Ovary (tissue), 7 donors: ENCODE measurements at regions not wholly inside any gene's neighbourhood (a gene's known extent, or its start where the extent isn't known, plus 50 kb on each side); places are given as distances from the start of the nearest gene placed in this dataset.
A peak's percentile ranks its signal among the peaks of the same experiment; 100 is the strongest.

Experiments used
- DNase-seq, 5 donors: peaks; one replicate each; pipeline ENCODE4 v3.0.0-alpha.2; 2019 to 2020
- H3K27ac ChIP-seq, 2 donors: fragments of 200-600 bp; one replicate each; pipeline versions ENCODE4 v1.5.1 to v1.8.0; 2019 to 2022
- H3K27me3 ChIP-seq: fragments of 200-600 bp; one replicate; pipeline ENCODE4 v1.8.0; 2022
- H3K36me3 ChIP-seq: fragments of 200-600 bp; sonication (generic); one replicate; pipeline ENCODE4 v1.5.1; 2019
- H3K4me1 ChIP-seq: one replicate; pipeline ENCODE4 v1.8.1; 2013; ENCODE audit warnings: mild to moderate bottlenecking, moderate library complexity; ENCODE audit not compliant: insufficient read depth
- H3K4me3 ChIP-seq: fragments of 200-600 bp; sonication (generic); one replicate; pipeline ENCODE4 v1.5.1; 2017
- H3K9me3 ChIP-seq, 2 donors: fragments of 200-600 bp in 1 of 2; sonication (generic) in 1 of 2; one replicate each; pipeline versions ENCODE4 v1.5.1 to v1.8.1; 2013 to 2019; ENCODE audit warnings: mild to moderate bottlenecking in 1 of 2, moderate library complexity in 1 of 2
- CTCF ChIP-seq, 3 donors: fragments of 450-650 bp in 2 of 3; fragments of 200-600 bp in 1 of 3; IDR thresholded peaks; one replicate each; pipeline versions ENCODE4 v1.5.1 to v1.8.0; 2016 to 2022; ENCODE audit warnings: antibody characterized with exemption in 3 of 3, mild to moderate bottlenecking in 1 of 3
- EP300 ChIP-seq: sonication (generic); formaldehyde crosslinking; IDR thresholded peaks from one replicate; pipeline ENCODE4 v1.6.1; 2017; ENCODE audit warnings: antibody characterized with exemption
- POLR2A ChIP-seq: fragments of 450-650 bp; IDR thresholded peaks from one replicate; pipeline ENCODE4 v1.6.1; 2017; ENCODE audit warnings: antibody characterized with exemption, mild to moderate bottlenecking, moderate library complexity
- WGBS, 3 donors: extraction: QIAGEN DNeasy Blood & Tissue Kit in 1 of 3; methylation state at CpG; one replicate each; pipeline versions ENCODE4 v1.1.5 to v1.1.7; 2013 to 2017; 5-methylcytosine and 5-hydroxymethylcytosine counted together
- intact Hi-C, 4 donors: fragments of 100-400 bp; cut with DNase I; formaldehyde crosslinking; loops; one replicate each; pipeline versions ENCODE4 v1.11.0 to v1.15.1; 2022 to 2023
- donor health status: DM: no; HTN: no; CAD: no; lungs with moderate emphysema.
- donor health status: DM: no; HTN: no; CAD: no.
- donor health status: Bipolar disorder and iron deficiency.
- donor health status: DM: no; HTN: no; CAD: no.
- donor health status: DM: yes; HTN: yes; CAD: no.

GRCh38 chr11:16613262-16613511 is 125.3 kb upstream of the C11orf58 start:
- DNase-seq: no peak
- WGBS, 3 donors: 1% methylated on average over 13 of the region's 13 CpGs
- no peaks in the 10 kb centered on the region for H3K36me3 ChIP-seq
- H3K4me3 ChIP-seq: peak overlapping the region; percentile 15
- H3K4me1 ChIP-seq: peaks cover 4% of the 10 kb centered on the region
- intact Hi-C loops: loop anchor here in 2 of 4 donors (5.0 to 10.0 kb wide), 2 partner anchors 1281 to 1288 kb away; no protein-coding TSS in a partner anchor
- H3K27me3 ChIP-seq: no peaks in the 10 kb centered on the region
- no peak overlapping the region for H3K27ac ChIP-seq
- TF ChIP-seq EP300 (no peak), CTCF (IDR thresholded peaks at IDR 0.05) (no peak), POLR2A (no peak)
- no peaks in the 10 kb centered on the region for H3K9me3 ChIP-seq

- intact Hi-C loops: loop anchor here in 2 of 4 donors (5.0 to 10.0 kb wide), 2 partner anchors 1280 to 1288 kb away; no protein-coding TSS in a partner anchor
- Histone ChIP-seq H3K36me3 (no peaks in the 10 kb centered on the region), H3K4me3 (peak overlapping the region; percentile 15), H3K4me1 (peaks cover 4% of the 10 kb centered on the region), H3K27me3 (no peaks in the 10 kb centered on the region), H3K27ac (no peak overlapping the region), H3K9me3 (no peaks in the 10 kb centered on the region)
- 5 to 7% (median 6%) methylated on average over 26 of the region's 26 CpGs for WGBS, 3 donors
- DNase-seq: no peak
- TF ChIP-seq EP300 (no peak), POLR2A (no peak), CTCF (IDR thresholded peaks at IDR 0.05) (no peak)
Measured at GRCh38 chr11:16612566-16613261, 125.7 kb upstream of the C11orf58 start.

GRCh38 chr11:16611926-16612565 is 126.4 kb upstream of the C11orf58 start:
- no peak for DNase-seq
- no peak overlapping the region for H3K27ac ChIP-seq
- no peaks in the 10 kb centered on the region for H3K9me3 ChIP-seq
- H3K4me1 ChIP-seq: peaks cover 4% of the 10 kb centered on the region
- H3K27me3 ChIP-seq: no peaks in the 10 kb centered on the region
- no peak for TF ChIP-seq EP300
- TF ChIP-seq CTCF (IDR thresholded peaks at IDR 0.05): no peak
- no peak for TF ChIP-seq POLR2A
- no peak overlapping the region for H3K4me3 ChIP-seq
- intact Hi-C loops: loop anchor here in 2 of 4 donors (5.0 to 10.0 kb wide), 2 partner anchors 1280 to 1287 kb away; no protein-coding TSS in a partner anchor
- 31 to 37% (median 36%) methylated on average over 11 of the region's 11 CpGs for WGBS, 3 donors
- H3K36me3 ChIP-seq: no peaks in the 10 kb centered on the region

- H3K36me3 ChIP-seq: no peaks in the 10 kb centered on the region
- intact Hi-C loops: loop anchor here in 2 of 4 donors (5.0 to 10.0 kb wide), 2 partner anchors 1279 to 1287 kb away; no protein-coding TSS in a partner anchor
- peaks cover 4% of the 10 kb centered on the region for H3K4me1 ChIP-seq
- no peak overlapping the region for H3K27ac ChIP-seq
- H3K9me3 ChIP-seq: no peaks in the 10 kb centered on the region
- H3K27me3 ChIP-seq: no peaks in the 10 kb centered on the region
- 30 to 34% (median 31%) methylated on average over 14 of the region's 14 CpGs for whole genome bisulfite sequencing, 3 donors
- TF ChIP-seq CTCF (IDR thresholded peaks at IDR 0.05) (no peak), EP300 (no peak), POLR2A (no peak)
- H3K4me3 ChIP-seq: no peak overlapping the region
- DNase-seq: no peak
Measured at GRCh38 chr11:16611401-16611921, 127.0 kb upstream of the C11orf58 start.
